ENCODE measurements at regions not wholly inside any gene's neighbourhood (a gene's known extent, or its start where the extent isn't known, plus 50 kb on each side); places are given as distances from the start of the nearest gene placed in this dataset.

- H3K27me3 ChIP-seq (ENCODE audit: control insufficient read depth in 2 of 2, insufficient read depth in 2 of 2, low read length in 2 of 2): no peaks in the 10 kb centered on the region
- H3K4me1 ChIP-seq (ENCODE audit: control insufficient read depth in 2 of 2, insufficient read depth in 2 of 2, low read length in 2 of 2): peaks cover 14 to 25% of the 10 kb centered on the region in 2 donors
- no peaks in the 10 kb centered on the region for H3K36me3 ChIP-seq (ENCODE audit: control insufficient read depth in 2 of 2, insufficient read depth in 2 of 2, low read length in 2 of 2)
- H3K9ac ChIP-seq (ENCODE audit: low read depth in 1 of 2, low read length in 2 of 2): no peak overlapping the region
- no peak overlapping the region for H3K4me3 ChIP-seq (ENCODE audit: low read length in 2 of 2)
- no peaks in the 10 kb centered on the region for H3K9me3 ChIP-seq (ENCODE audit: control insufficient read depth in 2 of 2, low read length in 2 of 2)
- peak overlapping the region; percentile 17 to 54 for H3K27ac ChIP-seq (ENCODE audit: low read depth in 2 of 2, low read length in 2 of 2)
Observed at GRCh38 chr3:124277144-124277890, 285.4 kb upstream of the ROPN1 start.

- peaks cover 6 to 10% of the 10 kb centered on the region in 2 donors for H3K4me1 ChIP-seq (ENCODE audit: control insufficient read depth in 2 of 2, insufficient read depth in 2 of 2, low read length in 2 of 2)
Observed at GRCh38 chr3:124281453-124282316, 289.8 kb upstream of the ROPN1 start.

DNA sequence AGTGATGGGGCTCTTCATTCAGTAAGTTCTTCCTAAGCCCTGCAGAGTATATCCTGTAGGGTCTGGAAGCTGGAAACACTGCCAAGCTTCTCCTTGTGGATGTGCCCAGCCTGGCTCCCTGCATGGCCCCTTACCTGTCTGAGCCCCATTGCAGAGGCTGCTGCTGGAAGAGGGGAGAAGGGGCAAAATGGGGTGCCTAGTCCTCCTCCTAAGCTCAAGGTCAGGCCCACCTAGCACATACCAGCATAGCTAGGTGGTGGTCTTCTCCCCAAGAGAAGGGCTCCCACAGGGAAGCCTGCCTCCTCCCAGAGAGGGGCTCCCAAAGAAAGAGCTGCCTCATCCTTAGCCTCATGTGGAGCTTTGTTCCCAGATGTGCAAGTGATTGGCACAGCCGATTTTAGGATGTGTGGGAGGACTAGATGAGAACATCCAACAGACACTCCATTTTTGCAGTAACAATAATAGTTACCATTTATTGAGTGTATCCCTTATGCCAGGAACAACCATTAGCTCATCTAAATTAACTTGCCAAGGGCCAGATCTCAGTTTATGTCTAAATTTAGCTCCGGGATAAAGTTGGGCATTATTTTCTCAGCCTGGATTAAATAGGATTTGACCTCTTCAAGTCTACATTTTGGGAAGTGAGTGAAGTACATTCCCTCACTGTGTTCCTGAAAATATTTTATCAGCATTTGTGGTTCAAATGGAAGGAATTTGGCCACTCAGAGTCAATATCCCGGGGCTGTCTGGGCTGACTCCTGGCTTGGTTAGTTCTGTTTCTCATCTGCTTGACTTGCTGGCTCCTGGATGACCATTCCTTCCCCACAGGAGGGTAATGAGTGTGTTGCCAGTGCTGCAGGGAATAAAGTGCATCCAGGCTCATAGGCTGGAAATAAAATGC, 291.1 kb upstream of the ROPN1 start:
- Histone ChIP-seq H3K9me3 (ENCODE audit: control insufficient read depth in 2 of 2, low read length in 2 of 2) (no peaks in the 10 kb centered on the region), H3K27ac (ENCODE audit: low read depth in 2 of 2, low read length in 2 of 2) (no peak overlapping the region), H3K27me3 (ENCODE audit: control insufficient read depth in 2 of 2, insufficient read depth in 2 of 2, low read length in 2 of 2) (no peaks in the 10 kb centered on the region), H3K4me3 (ENCODE audit: low read length in 2 of 2) (no peak overlapping the region), H3K4me1 (ENCODE audit: control insufficient read depth in 2 of 2, insufficient read depth in 2 of 2, low read length in 2 of 2) (no peaks in the 10 kb centered on the region), H3K36me3 (ENCODE audit: control insufficient read depth in 2 of 2, insufficient read depth in 2 of 2, low read length in 2 of 2) (no peaks in the 10 kb centered on the region), H3K9ac (ENCODE audit: low read depth in 1 of 2, low read length in 2 of 2) (no peak overlapping the region)

More at GRCh38 chr3:124281453-124282316, 289.8 kb upstream of the ROPN1 start:
- H3K27ac ChIP-seq (ENCODE audit: low read depth in 2 of 2, low read length in 2 of 2): no peak overlapping the region
- H3K27me3 ChIP-seq (ENCODE audit: control insufficient read depth in 2 of 2, insufficient read depth in 2 of 2, low read length in 2 of 2): no peaks in the 10 kb centered on the region
- no peak overlapping the region for H3K9ac ChIP-seq (ENCODE audit: low read depth in 1 of 2, low read length in 2 of 2)
- H3K9me3 ChIP-seq (ENCODE audit: control insufficient read depth in 2 of 2, low read length in 2 of 2): no peaks in the 10 kb centered on the region
- no peak overlapping the region for H3K4me3 ChIP-seq (ENCODE audit: low read length in 2 of 2)
- no peaks in the 10 kb centered on the region for H3K36me3 ChIP-seq (ENCODE audit: control insufficient read depth in 2 of 2, insufficient read depth in 2 of 2, low read length in 2 of 2)

GRCh38 chr3:124283652-124284023, 291.7 kb upstream of the ROPN1 start:
- Histone ChIP-seq H3K27ac (ENCODE audit: low read depth in 2 of 2, low read length in 2 of 2) (no peak overlapping the region), H3K9me3 (ENCODE audit: control insufficient read depth in 2 of 2, low read length in 2 of 2) (no peaks in the 10 kb centered on the region), H3K36me3 (ENCODE audit: control insufficient read depth in 2 of 2, insufficient read depth in 2 of 2, low read length in 2 of 2) (no peaks in the 10 kb centered on the region), H3K4me1 (ENCODE audit: control insufficient read depth in 2 of 2, insufficient read depth in 2 of 2, low read length in 2 of 2) (no peaks in the 10 kb centered on the region), H3K4me3 (ENCODE audit: low read length in 2 of 2) (no peak overlapping the region), H3K27me3 (ENCODE audit: control insufficient read depth in 2 of 2, insufficient read depth in 2 of 2, low read length in 2 of 2) (no peaks in the 10 kb centered on the region), H3K9ac (ENCODE audit: low read depth in 1 of 2, low read length in 2 of 2) (no peak overlapping the region)

GRCh38 chr3:124288996-124289395, 297.1 kb upstream of the ROPN1 start:
- no peaks in the 10 kb centered on the region for H3K27me3 ChIP-seq (ENCODE audit: control insufficient read depth in 2 of 2, insufficient read depth in 2 of 2, low read length in 2 of 2)
- H3K4me3 ChIP-seq (ENCODE audit: low read length in 2 of 2): no peak overlapping the region
- H3K27ac ChIP-seq (ENCODE audit: low read depth in 2 of 2, low read length in 2 of 2): no peak overlapping the region
- no peak overlapping the region for H3K9ac ChIP-seq (ENCODE audit: low read depth in 1 of 2, low read length in 2 of 2)
- H3K36me3 ChIP-seq (ENCODE audit: control insufficient read depth in 2 of 2, insufficient read depth in 2 of 2, low read length in 2 of 2): no peaks in the 10 kb centered on the region
- no peaks in the 10 kb centered on the region for H3K9me3 ChIP-seq (ENCODE audit: control insufficient read depth in 2 of 2, low read length in 2 of 2)
- peaks cover 0 to 7% of the 10 kb centered on the region in 2 donors for H3K4me1 ChIP-seq (ENCODE audit: control insufficient read depth in 2 of 2, insufficient read depth in 2 of 2, low read length in 2 of 2)

DNA sequence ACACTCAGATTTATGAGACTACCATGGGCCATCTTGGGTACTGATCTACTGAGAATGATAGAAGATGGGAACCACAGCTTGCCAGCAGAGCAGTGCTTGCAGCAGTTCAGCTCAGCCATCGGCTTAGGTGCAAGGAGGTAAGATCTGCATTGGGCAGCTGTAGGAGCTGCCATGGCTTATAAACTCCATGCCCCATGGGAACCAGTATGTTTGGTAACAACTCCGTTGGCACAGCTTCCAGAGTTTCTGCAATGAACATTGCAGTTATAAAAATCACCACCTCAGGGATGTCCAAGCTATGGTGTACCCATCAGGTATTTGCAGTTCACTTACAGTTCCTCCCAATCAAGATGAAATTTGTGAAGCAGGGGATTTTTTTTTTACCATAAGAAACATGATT, 299.1 kb upstream of the ROPN1 start:
- H3K27me3 ChIP-seq (ENCODE audit: control insufficient read depth in 2 of 2, insufficient read depth in 2 of 2, low read length in 2 of 2): no peaks in the 10 kb centered on the region
- H3K9me3 ChIP-seq (ENCODE audit: control insufficient read depth in 2 of 2, low read length in 2 of 2): no peaks in the 10 kb centered on the region
- no peaks in the 10 kb centered on the region for H3K36me3 ChIP-seq (ENCODE audit: control insufficient read depth in 2 of 2, insufficient read depth in 2 of 2, low read length in 2 of 2)
- H3K4me1 ChIP-seq (ENCODE audit: control insufficient read depth in 2 of 2, insufficient read depth in 2 of 2, low read length in 2 of 2): peaks cover 0 to 7% of the 10 kb centered on the region in 2 donors
- no peak overlapping the region for H3K4me3 ChIP-seq (ENCODE audit: low read length in 2 of 2)
- H3K9ac ChIP-seq (ENCODE audit: low read depth in 1 of 2, low read length in 2 of 2): no peak overlapping the region
- H3K27ac ChIP-seq (ENCODE audit: low read depth in 2 of 2, low read length in 2 of 2): no peak overlapping the region

- H3K4me1 ChIP-seq (ENCODE audit: control insufficient read depth in 2 of 2, insufficient read depth in 2 of 2, low read length in 2 of 2): peaks cover 0 to 7% of the 10 kb centered on the region in 2 donors
- no peaks in the 10 kb centered on the region for H3K27me3 ChIP-seq (ENCODE audit: control insufficient read depth in 2 of 2, insufficient read depth in 2 of 2, low read length in 2 of 2)
- no peak overlapping the region for H3K27ac ChIP-seq (ENCODE audit: low read depth in 2 of 2, low read length in 2 of 2)
- no peak overlapping the region for H3K9ac ChIP-seq (ENCODE audit: low read depth in 1 of 2, low read length in 2 of 2)
- H3K9me3 ChIP-seq (ENCODE audit: control insufficient read depth in 2 of 2, low read length in 2 of 2): no peaks in the 10 kb centered on the region
- no peak overlapping the region for H3K4me3 ChIP-seq (ENCODE audit: low read length in 2 of 2)
- H3K36me3 ChIP-seq (ENCODE audit: control insufficient read depth in 2 of 2, insufficient read depth in 2 of 2, low read length in 2 of 2): no peaks in the 10 kb centered on the region
Observed at GRCh38 chr3:124292329-124292728, 300.4 kb upstream of the ROPN1 start.

GRCh38 chr3:124293584-124293983, 301.7 kb upstream of the ROPN1 start:
- H3K9me3 ChIP-seq (ENCODE audit: control insufficient read depth in 2 of 2, low read length in 2 of 2): no peaks in the 10 kb centered on the region
- no peaks in the 10 kb centered on the region for H3K36me3 ChIP-seq (ENCODE audit: control insufficient read depth in 2 of 2, insufficient read depth in 2 of 2, low read length in 2 of 2)
- H3K27ac ChIP-seq (ENCODE audit: low read depth in 2 of 2, low read length in 2 of 2): no peak overlapping the region
- no peak overlapping the region for H3K4me3 ChIP-seq (ENCODE audit: low read length in 2 of 2)
- H3K4me1 ChIP-seq (ENCODE audit: control insufficient read depth in 2 of 2, insufficient read depth in 2 of 2, low read length in 2 of 2): peaks cover 0 to 7% of the 10 kb centered on the region in 2 donors
- no peak overlapping the region for H3K9ac ChIP-seq (ENCODE audit: low read depth in 1 of 2, low read length in 2 of 2)
- H3K27me3 ChIP-seq (ENCODE audit: control insufficient read depth in 2 of 2, insufficient read depth in 2 of 2, low read length in 2 of 2): no peaks in the 10 kb centered on the region

- no peak overlapping the region for H3K9ac ChIP-seq (ENCODE audit: low read depth in 1 of 2, low read length in 2 of 2)
- no peaks in the 10 kb centered on the region for H3K27me3 ChIP-seq (ENCODE audit: control insufficient read depth in 2 of 2, insufficient read depth in 2 of 2, low read length in 2 of 2)
- no peak overlapping the region for H3K4me3 ChIP-seq (ENCODE audit: low read length in 2 of 2)
- no peaks in the 10 kb centered on the region for H3K9me3 ChIP-seq (ENCODE audit: control insufficient read depth in 2 of 2, low read length in 2 of 2)
- peaks cover 0 to 7% of the 10 kb centered on the region in 2 donors for H3K4me1 ChIP-seq (ENCODE audit: control insufficient read depth in 2 of 2, insufficient read depth in 2 of 2, low read length in 2 of 2)
- no peak overlapping the region for H3K27ac ChIP-seq (ENCODE audit: low read depth in 2 of 2, low read length in 2 of 2)
- no peaks in the 10 kb centered on the region for H3K36me3 ChIP-seq (ENCODE audit: control insufficient read depth in 2 of 2, insufficient read depth in 2 of 2, low read length in 2 of 2)
Observed at GRCh38 chr3:124295362-124295761, 303.4 kb upstream of the ROPN1 start.

All from mucosa of rectum (tissue), 2 donors.